BJ (cell line): ENCODE measurements at regions not wholly inside any gene's neighbourhood (a gene's known extent, or its start where the extent isn't known, plus 50 kb on each side); places are given as distances from the start of the nearest gene placed in this dataset.

Source experiments
- CTCF ChIA-PET: fragments of 350-600 bp; formaldehyde crosslinking; extraction: SDS; loops from one replicate; lab custom pipeline; 2021; ENCODE audit warnings: antibody characterized with exemption, inconsistent platforms; lab: Yijun Ruan, JAX
- POLR2A ChIA-PET: fragments of 300-600 bp; sonication (Branson Sonifier 250); formaldehyde crosslinking; extraction: SDS; loops from one replicate; lab custom pipeline; 2021; ENCODE audit warnings: antibody characterized with exemption; lab: Charles Lee
- DNase-seq: peaks from one replicate; pipeline ENCODE4 v3.0.0-alpha.2; 2011; ENCODE audit warnings: low read depth
- H3K27me3 ChIP-seq: 2 replicates; pipeline ENCODE4 v1.6.0; 2011; ENCODE audit warnings: low read length; ENCODE audit not compliant: control insufficient read depth, insufficient read depth
- H3K36me3 ChIP-seq: 2 replicates; pipeline ENCODE4 v1.5.1; 2011; ENCODE audit warnings: low read length; ENCODE audit not compliant: control insufficient read depth, insufficient read depth
- H3K4me3 ChIP-seq: 2 replicates; pipeline ENCODE4 v1.5.1; 2011; ENCODE audit warnings: low read depth, mild to moderate bottlenecking, control low read depth, low read length
- CTCF ChIP-seq: IDR thresholded peaks from 2 replicates; pipeline ENCODE4 v1.5.1; 2011; ENCODE audit warnings: low read depth, mild to moderate bottlenecking, control low read depth, inconsistent platforms, low read length, moderate library complexity; ENCODE audit not compliant: insufficient read depth

DNA sequence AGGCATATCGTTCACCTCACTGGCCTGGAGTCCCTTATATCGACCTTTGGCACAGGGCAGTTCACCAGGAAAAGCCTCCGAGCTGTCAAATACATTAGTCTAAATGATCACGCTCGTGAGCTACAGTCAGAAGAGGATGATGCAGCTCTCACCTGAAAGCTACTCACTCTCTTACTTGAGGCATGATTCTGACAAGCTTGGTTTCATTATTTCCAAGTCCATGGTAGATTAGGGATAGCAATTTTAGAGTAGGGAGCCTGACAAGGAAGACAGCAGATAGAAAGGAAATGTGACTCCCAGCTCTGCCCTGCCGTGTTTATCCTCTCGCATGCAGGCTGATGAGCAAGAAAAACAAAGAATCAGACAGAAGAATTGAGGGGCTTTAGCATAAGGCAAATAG, 98.0 kb upstream of the MAP1B start:
- H3K4me3 ChIP-seq: no peak overlapping the region
- ChIA-PET CTCF (interaction anchor here (0.6 kb wide), 1 partner anchor 68 kb away, joined by 3 read pairs; no protein-coding TSS in a partner anchor), POLR2A (no interaction called here)

GRCh38 chr5:72010430-72010829, 96.8 kb upstream of the MAP1B start:
- no peaks in the 10 kb centered on the region for H3K36me3 ChIP-seq
- CTCF ChIA-PET: interaction anchor here (1.0 kb wide), 1 partner anchor 9 kb away, joined by 3 read pairs; no protein-coding TSS in a partner anchor
- no peak overlapping the region for H3K4me3 ChIP-seq
- peaks cover 7% of the 10 kb centered on the region for H3K27me3 ChIP-seq
- POLR2A ChIA-PET: no interaction called here
- no peak for TF ChIP-seq CTCF
- no peak for DNase-seq

More for the DNA sequence above, 98.0 kb upstream of the MAP1B start:
- DNase-seq: no peak
- Histone ChIP-seq H3K36me3 (no peaks in the 10 kb centered on the region), H3K27me3 (peaks cover 4% of the 10 kb centered on the region)
- no peak for TF ChIP-seq CTCF

GRCh38 chr5:72012906-72013305, 94.4 kb upstream of the MAP1B start:
- no peak for DNase-seq
- no peak overlapping the region for H3K4me3 ChIP-seq
- peaks cover 7% of the 10 kb centered on the region for H3K27me3 ChIP-seq
- TF ChIP-seq CTCF: no peak
- H3K36me3 ChIP-seq: no peaks in the 10 kb centered on the region
- ChIA-PET CTCF (no interaction called here), POLR2A (no interaction called here)

DNA sequence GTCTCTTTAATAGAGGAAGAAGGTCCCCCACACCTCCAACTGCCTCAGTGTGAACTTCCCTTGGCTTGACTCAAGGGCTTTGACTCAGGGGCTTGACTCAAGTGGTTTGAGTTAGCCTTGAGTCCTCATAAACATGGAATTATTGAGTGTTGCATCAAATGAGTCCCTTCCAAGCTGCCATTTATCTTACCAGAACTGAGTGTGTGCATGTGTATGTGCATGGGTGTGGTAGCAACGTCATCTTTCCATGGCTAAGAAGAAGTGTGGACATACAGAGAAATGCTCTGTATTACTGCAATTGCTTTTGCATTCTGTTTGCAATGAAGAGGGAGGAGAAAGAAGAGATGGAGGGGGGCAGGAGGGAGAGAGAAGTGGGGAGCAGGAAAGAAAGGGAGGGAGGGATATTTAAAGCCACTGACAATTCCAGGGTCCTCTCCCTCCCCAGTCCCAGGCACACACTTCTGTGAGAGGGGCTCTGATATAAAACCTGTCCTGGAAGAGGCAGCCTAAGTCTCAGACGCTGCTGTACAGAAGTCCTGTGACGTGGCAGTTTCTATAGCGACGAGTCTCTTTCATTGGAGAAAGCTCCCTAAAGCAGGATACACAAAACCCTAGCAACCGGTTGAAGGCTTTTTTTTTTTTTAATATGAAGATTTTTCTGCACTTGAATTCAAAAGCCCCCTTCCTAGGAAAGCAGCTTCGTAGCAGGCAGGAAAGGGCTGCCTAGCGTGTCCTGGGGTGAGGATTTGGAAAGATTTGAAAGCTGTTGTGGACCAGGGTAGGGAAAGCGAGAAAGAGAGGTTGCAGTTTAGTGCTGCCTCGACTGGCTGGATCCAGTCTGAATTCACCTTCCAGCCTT, 93.3 kb upstream of the MAP1B start:
- ChIA-PET POLR2A (no interaction called here), CTCF (no interaction called here)
- no peaks in the 10 kb centered on the region for H3K36me3 ChIP-seq
- H3K4me3 ChIP-seq: no peak overlapping the region
- no peak for TF ChIP-seq CTCF
- no peak for DNase-seq
- H3K27me3 ChIP-seq: peaks cover 4% of the 10 kb centered on the region

DNA sequence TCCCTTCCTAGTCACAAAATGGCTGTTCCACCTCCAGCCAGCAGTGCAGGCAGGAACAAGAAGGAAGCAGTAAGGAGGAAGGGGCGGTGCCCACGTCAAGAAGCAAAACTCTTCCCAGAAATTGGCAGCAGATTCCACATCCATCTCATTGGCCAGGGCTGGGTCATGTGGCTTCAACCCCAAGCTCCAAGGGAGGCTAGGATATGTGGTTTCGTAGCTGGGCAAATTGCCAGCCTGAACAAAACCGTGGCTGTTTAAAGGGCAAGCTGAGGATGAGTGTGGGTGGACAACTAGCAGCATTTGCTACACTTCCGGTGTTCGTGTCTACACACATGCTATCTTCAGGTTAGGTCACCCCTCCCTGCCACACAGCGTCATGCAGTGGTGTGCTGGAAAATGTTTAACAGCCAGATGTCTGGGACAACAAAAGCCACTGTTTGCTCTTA, 92.1 kb upstream of the MAP1B start:
- H3K36me3 ChIP-seq: no peaks in the 10 kb centered on the region
- peaks cover 7% of the 10 kb centered on the region for H3K27me3 ChIP-seq
- ChIA-PET CTCF (interaction anchor here (0.7 kb wide), 1 partner anchor 9 kb away, joined by 4 read pairs; no protein-coding TSS in a partner anchor), POLR2A (no interaction called here)
- H3K4me3 ChIP-seq: no peak overlapping the region
- DNase-seq: no peak
- no peak for TF ChIP-seq CTCF
